SK-N-SH treated with all-trans-retinoic acid at 6 μM for 48 hours (cell line): ENCODE measurements at regions not wholly inside any gene's neighbourhood (a gene's known extent, or its start where the extent isn't known, plus 50 kb on each side); places are given as distances from the start of the nearest gene placed in this dataset.

Experiments
- ATAC-seq: fragments of 200-7000 bp; cut with Tn5 transposase; 3 replicates; pipeline ENCODE4 v1.9.1; 2020; ENCODE audit warnings: mild to moderate bottlenecking, moderate library complexity
- ARNTL ChIP-seq: fragments of 450-650 bp; formaldehyde crosslinking; IDR thresholded peaks from 2 replicates; pipeline ENCODE4 v1.5.0; 2020; ENCODE audit warnings: low read depth, mild to moderate bottlenecking, moderate library complexity, borderline replicate concordance
- BACH2 ChIP-seq: fragments of 250-450 bp; sonication (Bioruptor Pico); IDR thresholded peaks from 2 replicates; pipeline ENCODE4 v1.9.0; 2021; ENCODE audit warnings: mild to moderate bottlenecking, borderline replicate concordance
- CREB5 ChIP-seq: fragments of 250-450 bp; sonication (Bioruptor Pico); IDR thresholded peaks from 2 replicates; pipeline ENCODE4 v1.5.1; 2020; ENCODE audit warnings: low read depth, mild to moderate bottlenecking, moderate library complexity
- CSDC2 ChIP-seq: fragments of 250-450 bp; sonication (Bioruptor Pico); IDR thresholded peaks from 2 replicates; pipeline ENCODE4 v1.5.0; 2020; ENCODE audit warnings: mild to moderate bottlenecking, moderate library complexity
- ESRRG ChIP-seq: fragments of 250-450 bp; sonication (Bioruptor Pico); IDR thresholded peaks from 2 replicates; pipeline ENCODE4 v1.6.1; 2021; ENCODE audit warnings: mild to moderate bottlenecking
- GLIS3 ChIP-seq: fragments of 250-450 bp; sonication (Bioruptor Pico); IDR thresholded peaks from 2 replicates; pipeline ENCODE4 v1.5.0; 2020; ENCODE audit warnings: mild to moderate bottlenecking, moderate library complexity
- ISL1 ChIP-seq: fragments of 250-450 bp; sonication (Bioruptor Pico); IDR thresholded peaks from 2 replicates; pipeline ENCODE4 v2.1.2; 2022; ENCODE audit warnings: mild to moderate bottlenecking, moderate library complexity
- OSR1 ChIP-seq: fragments of 250-450 bp; sonication (Bioruptor Pico); IDR thresholded peaks from 2 replicates; pipeline ENCODE4 v1.8.0; 2022; ENCODE audit warnings: moderate library complexity, mild to moderate bottlenecking, inconsistent platforms
- PPARA ChIP-seq: fragments of 250-450 bp; sonication (Bioruptor Pico); IDR thresholded peaks from 2 replicates; pipeline ENCODE4 v1.5.0; 2020; ENCODE audit warnings: mild to moderate bottlenecking, borderline replicate concordance
- RARB ChIP-seq: fragments of 250-450 bp; sonication (Bioruptor Pico); IDR thresholded peaks from 2 replicates; pipeline ENCODE4 v1.8.0; 2021; ENCODE audit warnings: mild to moderate bottlenecking, moderate library complexity
- SNAI2 ChIP-seq: fragments of 250-450 bp; sonication (Bioruptor Pico); IDR thresholded peaks from 2 replicates; pipeline ENCODE4 v1.5.0; 2020; ENCODE audit warnings: mild to moderate bottlenecking, moderate library complexity
- TCF4 ChIP-seq: fragments of 250-450 bp; sonication (Bioruptor Pico); IDR thresholded peaks from 2 replicates; pipeline ENCODE4 v1.8.0; 2021; ENCODE audit warnings: mild to moderate bottlenecking, moderate library complexity, borderline replicate concordance
- ZC3H10 ChIP-seq: fragments of 250-450 bp; sonication (Bioruptor Pico); IDR thresholded peaks from 2 replicates; pipeline ENCODE4 v1.5.1; 2021; ENCODE audit warnings: mild to moderate bottlenecking, moderate library complexity
- ZFP3 ChIP-seq: fragments of 250-450 bp; sonication (Bioruptor Pico); IDR thresholded peaks from 2 replicates; pipeline ENCODE4 v1.5.0; 2020; ENCODE audit warnings: mild to moderate bottlenecking, moderate library complexity
- ZFP30 ChIP-seq: fragments of 450-650 bp; formaldehyde crosslinking; IDR thresholded peaks from 2 replicates; pipeline ENCODE4 v1.5.0; 2022; ENCODE audit warnings: mild to moderate bottlenecking, moderate library complexity
- ZNF70 ChIP-seq: fragments of 450-650 bp; formaldehyde crosslinking; IDR thresholded peaks from 2 replicates; pipeline ENCODE4 v1.5.0; 2020; ENCODE audit warnings: mild to moderate bottlenecking, moderate library complexity
- ZNF8 ChIP-seq: fragments of 450-650 bp; formaldehyde crosslinking; IDR thresholded peaks from 2 replicates; pipeline ENCODE4 v1.5.0; 2020; ENCODE audit warnings: mild to moderate bottlenecking, moderate library complexity
- TF ChIP-seq, protein P1 (sequence below): fragments of 250-450 bp; sonication (Bioruptor Pico); IDR thresholded peaks from 2 replicates; pipeline ENCODE4 v1.5.0; 2020; ENCODE audit warnings: mild to moderate bottlenecking, moderate library complexity
- TF ChIP-seq, protein P2 (sequence below): fragments of 250-450 bp; sonication (Bioruptor Pico); IDR thresholded peaks from 2 replicates; pipeline ENCODE4 v1.8.0; 2021; ENCODE audit warnings: low read depth, mild to moderate bottlenecking, moderate library complexity, borderline replicate concordance
- TF ChIP-seq, protein P3 (sequence below): fragments of 250-450 bp; sonication (Bioruptor Pico); IDR thresholded peaks from 2 replicates; pipeline ENCODE4 v1.5.1; 2021; ENCODE audit warnings: mild to moderate bottlenecking, moderate library complexity

DNA sequence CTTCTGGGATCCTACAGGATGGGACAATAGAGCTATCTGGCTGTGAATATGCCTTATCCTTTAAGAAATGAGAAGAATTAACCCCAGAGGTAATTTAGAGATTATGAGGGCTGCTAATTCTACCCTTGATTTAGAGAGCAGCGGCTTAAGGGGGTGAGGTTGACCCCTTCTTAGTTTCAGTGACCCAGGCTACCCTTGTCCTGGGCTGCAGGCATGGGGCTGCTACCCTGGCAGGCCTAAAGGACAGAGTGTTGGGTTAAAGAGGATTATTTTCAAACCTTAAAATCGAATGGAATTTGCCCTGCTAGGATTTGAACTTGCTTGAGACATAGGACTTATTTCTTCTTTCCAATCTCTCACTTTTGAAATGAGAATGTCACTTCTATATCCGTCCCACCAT lies 1343.4 kb downstream of the HACE1 start:
- no peak for TF ChIP-seq RARB
- TF ChIP-seq, protein P1, sequence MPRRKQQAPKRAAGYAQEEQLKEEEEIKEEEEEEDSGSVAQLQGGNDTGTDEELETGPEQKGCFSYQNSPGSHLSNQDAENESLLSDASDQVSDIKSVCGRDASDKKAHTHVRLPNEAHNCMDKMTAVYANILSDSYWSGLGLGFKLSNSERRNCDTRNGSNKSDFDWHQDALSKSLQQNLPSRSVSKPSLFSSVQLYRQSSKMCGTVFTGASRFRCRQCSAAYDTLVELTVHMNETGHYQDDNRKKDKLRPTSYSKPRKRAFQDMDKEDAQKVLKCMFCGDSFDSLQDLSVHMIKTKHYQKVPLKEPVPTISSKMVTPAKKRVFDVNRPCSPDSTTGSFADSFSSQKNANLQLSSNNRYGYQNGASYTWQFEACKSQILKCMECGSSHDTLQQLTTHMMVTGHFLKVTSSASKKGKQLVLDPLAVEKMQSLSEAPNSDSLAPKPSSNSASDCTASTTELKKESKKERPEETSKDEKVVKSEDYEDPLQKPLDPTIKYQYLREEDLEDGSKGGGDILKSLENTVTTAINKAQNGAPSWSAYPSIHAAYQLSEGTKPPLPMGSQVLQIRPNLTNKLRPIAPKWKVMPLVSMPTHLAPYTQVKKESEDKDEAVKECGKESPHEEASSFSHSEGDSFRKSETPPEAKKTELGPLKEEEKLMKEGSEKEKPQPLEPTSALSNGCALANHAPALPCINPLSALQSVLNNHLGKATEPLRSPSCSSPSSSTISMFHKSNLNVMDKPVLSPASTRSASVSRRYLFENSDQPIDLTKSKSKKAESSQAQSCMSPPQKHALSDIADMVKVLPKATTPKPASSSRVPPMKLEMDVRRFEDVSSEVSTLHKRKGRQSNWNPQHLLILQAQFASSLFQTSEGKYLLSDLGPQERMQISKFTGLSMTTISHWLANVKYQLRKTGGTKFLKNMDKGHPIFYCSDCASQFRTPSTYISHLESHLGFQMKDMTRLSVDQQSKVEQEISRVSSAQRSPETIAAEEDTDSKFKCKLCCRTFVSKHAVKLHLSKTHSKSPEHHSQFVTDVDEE (CRISPR knock-in tag), result no peak
- no peak for TF ChIP-seq GLIS3
- TF ChIP-seq TCF4, result no peak
- TF ChIP-seq ISL1, result no peak
- TF ChIP-seq ESRRG, result no peak
- TF ChIP-seq ZNF70, result no peak
- TF ChIP-seq, protein P2, sequence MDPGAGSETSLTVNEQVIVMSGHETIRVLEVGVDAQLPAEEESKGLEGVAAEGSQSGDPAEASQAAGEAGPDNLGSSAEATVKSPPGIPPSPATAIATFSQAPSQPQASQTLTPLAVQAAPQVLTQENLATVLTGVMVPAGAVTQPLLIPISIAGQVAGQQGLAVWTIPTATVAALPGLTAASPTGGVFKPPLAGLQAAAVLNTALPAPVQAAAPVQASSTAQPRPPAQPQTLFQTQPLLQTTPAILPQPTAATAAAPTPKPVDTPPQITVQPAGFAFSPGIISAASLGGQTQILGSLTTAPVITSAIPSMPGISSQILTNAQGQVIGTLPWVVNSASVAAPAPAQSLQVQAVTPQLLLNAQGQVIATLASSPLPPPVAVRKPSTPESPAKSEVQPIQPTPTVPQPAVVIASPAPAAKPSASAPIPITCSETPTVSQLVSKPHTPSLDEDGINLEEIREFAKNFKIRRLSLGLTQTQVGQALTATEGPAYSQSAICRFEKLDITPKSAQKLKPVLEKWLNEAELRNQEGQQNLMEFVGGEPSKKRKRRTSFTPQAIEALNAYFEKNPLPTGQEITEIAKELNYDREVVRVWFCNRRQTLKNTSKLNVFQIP (CRISPR knock-in tag), result no peak
- TF ChIP-seq ZC3H10 (CRISPR knock-in tag), result no peak
- TF ChIP-seq OSR1 (CRISPR knock-in tag), result no peak
- TF ChIP-seq ARNTL (CRISPR knock-in tag), result no peak
- no peak for TF ChIP-seq ZNF8 (CRISPR knock-in tag)
- TF ChIP-seq CSDC2 (CRISPR knock-in tag), result no peak
- no peak for ATAC-seq

DNA sequence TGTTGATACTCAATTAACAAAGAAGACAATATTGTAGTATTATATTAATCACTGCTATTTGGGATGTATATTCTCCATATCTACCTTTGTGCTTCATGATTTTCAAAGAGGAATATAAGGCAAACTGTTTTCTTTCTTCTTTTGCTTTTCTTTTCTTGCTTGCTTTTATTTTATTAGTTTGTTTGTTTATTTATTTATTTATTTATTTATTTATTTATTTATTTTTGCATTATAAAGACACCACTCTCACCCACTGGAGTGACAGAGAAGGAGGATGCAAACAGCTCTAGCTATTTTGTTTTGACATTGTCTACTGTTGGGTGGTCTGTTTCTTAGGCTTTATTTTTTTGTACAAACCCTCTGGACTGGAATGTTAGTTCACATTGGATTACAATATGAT lies 1352.7 kb downstream of the HACE1 start:
- no peak for ATAC-seq

More for the DNA sequence above, 1352.7 kb downstream of the HACE1 start:
- TF ChIP-seq ZFP30 (CRISPR knock-in tag), result no peak
- no peak for TF ChIP-seq ISL1
- no peak for TF ChIP-seq CSDC2 (CRISPR knock-in tag)
- no peak for TF ChIP-seq ZNF70
- TF ChIP-seq, protein P1 (CRISPR knock-in tag), result no peak
- TF ChIP-seq OSR1 (CRISPR knock-in tag), result no peak
- TF ChIP-seq ZC3H10 (CRISPR knock-in tag), result no peak
- TF ChIP-seq ZFP3 (CRISPR knock-in tag), result no peak
- TF ChIP-seq PPARA, result no peak
- no peak for TF ChIP-seq ARNTL (CRISPR knock-in tag)
- TF ChIP-seq GLIS3, result no peak
- TF ChIP-seq BACH2 (CRISPR knock-in tag), result no peak
- no peak for TF ChIP-seq SNAI2 (CRISPR knock-in tag)
- TF ChIP-seq CREB5 (CRISPR knock-in tag), result no peak
- TF ChIP-seq, protein P3, sequence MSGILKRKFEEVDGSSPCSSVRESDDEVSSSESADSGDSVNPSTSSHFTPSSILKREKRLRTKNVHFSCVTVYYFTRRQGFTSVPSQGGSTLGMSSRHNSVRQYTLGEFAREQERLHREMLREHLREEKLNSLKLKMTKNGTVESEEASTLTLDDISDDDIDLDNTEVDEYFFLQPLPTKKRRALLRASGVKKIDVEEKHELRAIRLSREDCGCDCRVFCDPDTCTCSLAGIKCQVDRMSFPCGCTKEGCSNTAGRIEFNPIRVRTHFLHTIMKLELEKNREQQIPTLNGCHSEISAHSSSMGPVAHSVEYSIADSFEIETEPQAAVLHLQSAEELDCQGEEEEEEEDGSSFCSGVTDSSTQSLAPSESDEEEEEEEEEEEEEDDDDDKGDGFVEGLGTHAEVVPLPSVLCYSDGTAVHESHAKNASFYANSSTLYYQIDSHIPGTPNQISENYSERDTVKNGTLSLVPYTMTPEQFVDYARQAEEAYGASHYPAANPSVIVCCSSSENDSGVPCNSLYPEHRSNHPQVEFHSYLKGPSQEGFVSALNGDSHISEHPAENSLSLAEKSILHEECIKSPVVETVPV (CRISPR knock-in tag), result no peak
- TF ChIP-seq, protein P2 (CRISPR knock-in tag), result no peak
